Nephron (organoid): ENCODE measurements at regions not wholly inside any gene's neighbourhood (a gene's known extent, or its start where the extent isn't known, plus 50 kb on each side); places are given as distances from the start of the nearest gene placed in this dataset.

Experiments
- H3K27ac Mint-ChIP-seq, 3 experiments: 2 replicates each; pipeline ENCODE4 v1.8.0; 2020; ENCODE audit warnings: mixed read lengths in 3 of 3, mild to moderate bottlenecking in 2 of 3, moderate library complexity in 1 of 3
- H3K27me3 Mint-ChIP-seq: 2 replicates; pipeline ENCODE4 v1.8.0; 2021; ENCODE audit warnings: low read depth, mild to moderate bottlenecking, moderate library complexity, mixed read lengths
- H3K36me3 Mint-ChIP-seq: 2 replicates; pipeline ENCODE4 v1.8.0; 2020; ENCODE audit warnings: low read depth, mixed read lengths
- H3K4me1 Mint-ChIP-seq: 2 replicates; pipeline ENCODE4 v1.8.0; 2020; ENCODE audit warnings: mixed read lengths
- H3K4me3 Mint-ChIP-seq, 3 experiments: 2 replicates each; pipeline ENCODE4 v1.8.0; 2020; ENCODE audit warnings: mild to moderate bottlenecking in 3 of 3, mixed read lengths in 3 of 3, moderate library complexity in 2 of 3
- H3K9me3 Mint-ChIP-seq: 2 replicates; pipeline ENCODE4 v1.8.0; 2020; ENCODE audit warnings: mixed read lengths
- CTCF ChIP-seq, 3 experiments: fragments of 200-600 bp; sonication (generic); IDR thresholded peaks; one replicate each; pipeline ENCODE4 v1.5.0; 2021; ENCODE audit warnings: antibody characterized with exemption in 3 of 3; ENCODE audit not compliant: unreplicated experiment in 3 of 3

- Mint-ChIP-seq H3K9me3 (peaks cover 16% of the 10 kb centered on the region), H3K27me3 (peaks cover 4% of the 10 kb centered on the region), H3K36me3 (no peaks in the 10 kb centered on the region), H3K4me1 (no peaks in the 10 kb centered on the region), H3K27ac (no peak overlapping the region), H3K4me3 (no peak overlapping the region)
- no peak for TF ChIP-seq CTCF (IDR thresholded peaks at IDR 0.05; ENCODE audit: unreplicated experiment in 3 of 3)
Observed at GRCh38 chr11:87954476-87954875, 220.8 kb downstream of the RAB38 start.

- H3K4me1 Mint-ChIP-seq, result peaks cover 26% of the 10 kb centered on the region
- no peaks in the 10 kb centered on the region for H3K36me3 Mint-ChIP-seq
- H3K4me3 Mint-ChIP-seq, result no peak overlapping the region
- no peak for TF ChIP-seq CTCF (IDR thresholded peaks at IDR 0.05; ENCODE audit: unreplicated experiment in 3 of 3)
- H3K9me3 Mint-ChIP-seq, result peaks cover 7% of the 10 kb centered on the region
- peak overlapping the region; percentile 67 to 94 (median 67) for H3K27ac Mint-ChIP-seq
- H3K27me3 Mint-ChIP-seq, result peaks cover 9% of the 10 kb centered on the region
Observed at GRCh38 chr11:87942786-87943185, 232.5 kb downstream of the RAB38 start.

- no peak overlapping the region for H3K27ac Mint-ChIP-seq
- no peaks in the 10 kb centered on the region for H3K4me1 Mint-ChIP-seq
- no peaks in the 10 kb centered on the region for H3K36me3 Mint-ChIP-seq
- no peak overlapping the region for H3K4me3 Mint-ChIP-seq
- TF ChIP-seq CTCF (IDR thresholded peaks at IDR 0.05; ENCODE audit: unreplicated experiment in 3 of 3), result no peak
- no peaks in the 10 kb centered on the region for H3K27me3 Mint-ChIP-seq
- peaks cover 2% of the 10 kb centered on the region for H3K9me3 Mint-ChIP-seq
Observed at GRCh38 chr11:87934182-87934581, 241.1 kb downstream of the RAB38 start.

- no peaks in the 10 kb centered on the region for H3K9me3 Mint-ChIP-seq
- H3K36me3 Mint-ChIP-seq, result no peaks in the 10 kb centered on the region
- no peak overlapping the region for H3K4me3 Mint-ChIP-seq
- no peaks in the 10 kb centered on the region for H3K27me3 Mint-ChIP-seq
- no peak for TF ChIP-seq CTCF (IDR thresholded peaks at IDR 0.05; ENCODE audit: unreplicated experiment in 3 of 3)
- no peaks in the 10 kb centered on the region for H3K4me1 Mint-ChIP-seq
- no peak overlapping the region for H3K27ac Mint-ChIP-seq
Observed at GRCh38 chr11:87926250-87926970, 248.8 kb downstream of the RAB38 start.

- H3K9me3 Mint-ChIP-seq, result no peaks in the 10 kb centered on the region
- no peak overlapping the region for H3K4me3 Mint-ChIP-seq
- no peak overlapping the region for H3K27ac Mint-ChIP-seq
- TF ChIP-seq CTCF (IDR thresholded peaks at IDR 0.05; ENCODE audit: unreplicated experiment in 3 of 3), result no peak
- H3K27me3 Mint-ChIP-seq, result no peaks in the 10 kb centered on the region
- H3K36me3 Mint-ChIP-seq, result no peaks in the 10 kb centered on the region
- H3K4me1 Mint-ChIP-seq, result no peaks in the 10 kb centered on the region
Observed at GRCh38 chr11:87924125-87924524, 251.1 kb downstream of the RAB38 start.

GRCh38 chr11:87917111-87917510 is 258.1 kb downstream of the RAB38 start:
- no peaks in the 10 kb centered on the region for H3K4me1 Mint-ChIP-seq
- H3K4me3 Mint-ChIP-seq, result no peak overlapping the region
- no peaks in the 10 kb centered on the region for H3K9me3 Mint-ChIP-seq
- no peak overlapping the region for H3K27ac Mint-ChIP-seq
- H3K36me3 Mint-ChIP-seq, result no peaks in the 10 kb centered on the region
- no peak for TF ChIP-seq CTCF (IDR thresholded peaks at IDR 0.05; ENCODE audit: unreplicated experiment in 3 of 3)
- H3K27me3 Mint-ChIP-seq, result no peaks in the 10 kb centered on the region
